Femur (tissue), 1 donor: ENCODE measurements at regions not wholly inside any gene's neighbourhood (a gene's known extent, or its start where the extent isn't known, plus 50 kb on each side); places are given as distances from the start of the nearest gene placed in this dataset.

Source experiments
- DNase-seq: peaks from one replicate; pipeline ENCODE4 v3.0.0-alpha.2; 2017

GRCh38 chr18:33805592-33805991, 227.6 kb downstream of the ASXL3 start:
- no peak for DNase-seq

- no peak for DNase-seq
Observed at GRCh38 chr18:33804258-33804657, 226.2 kb downstream of the ASXL3 start.

- no peak for DNase-seq
Observed at GRCh38 chr18:33803636-33804035, 225.6 kb downstream of the ASXL3 start.

GRCh38 chr18:33802955-33803354, 224.9 kb downstream of the ASXL3 start:
- DNase-seq, result no peak
